Muscle of back (tissue), 3 donors: ENCODE measurements at regions not wholly inside any gene's neighbourhood (a gene's known extent, or its start where the extent isn't known, plus 50 kb on each side); places are given as distances from the start of the nearest gene placed in this dataset.

ENCODE experiments used
- DNase-seq, 3 donors: peaks; one replicate each; pipeline versions ENCODE4 v3.0.0 to v3.0.0-alpha.2; 2013

DNA sequence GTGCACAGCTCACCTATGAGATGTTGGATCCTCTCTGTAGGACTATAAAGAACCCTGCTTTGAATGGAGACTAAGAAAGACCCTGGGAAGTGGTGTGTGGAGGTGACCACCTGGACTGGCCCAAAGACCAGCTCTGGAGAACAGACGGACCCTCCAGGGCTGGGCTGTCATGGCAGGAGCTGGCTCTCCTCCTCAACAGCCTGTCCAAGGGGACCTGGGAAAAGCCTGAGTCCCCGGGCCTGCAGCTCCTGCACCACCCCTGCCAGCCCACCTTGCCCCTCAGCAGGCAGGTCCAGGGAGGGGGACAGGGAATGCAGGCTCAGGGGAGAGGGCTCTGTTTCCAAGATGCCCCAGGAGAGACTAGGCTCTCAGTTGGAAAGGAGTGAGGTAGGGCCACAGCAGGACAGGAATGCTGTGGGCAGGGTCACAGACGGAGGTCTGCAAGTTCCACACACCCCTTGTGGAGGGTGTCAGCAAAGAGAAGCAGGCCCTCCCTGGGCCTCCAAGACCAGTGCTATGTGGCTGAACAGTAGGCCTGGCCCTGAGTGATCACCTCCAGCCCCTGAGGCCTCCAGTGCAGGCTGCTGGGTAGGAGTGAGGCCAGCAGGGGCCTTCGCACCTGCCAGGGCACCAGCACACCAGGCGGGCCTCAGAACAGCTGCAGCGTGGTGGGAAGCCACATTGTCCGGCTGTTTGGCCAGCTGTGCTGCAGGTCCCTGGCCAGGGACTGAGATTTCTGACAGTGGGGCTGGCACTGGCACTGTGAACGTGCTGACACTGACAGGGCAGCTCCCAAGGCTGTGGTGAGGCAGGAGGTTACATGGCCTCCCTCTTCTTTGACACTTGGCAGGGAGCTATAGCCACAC, 86.4 kb upstream of the OTOS start:
- DNase-seq: peak in 1 of 3 donors; percentile 28

DNA sequence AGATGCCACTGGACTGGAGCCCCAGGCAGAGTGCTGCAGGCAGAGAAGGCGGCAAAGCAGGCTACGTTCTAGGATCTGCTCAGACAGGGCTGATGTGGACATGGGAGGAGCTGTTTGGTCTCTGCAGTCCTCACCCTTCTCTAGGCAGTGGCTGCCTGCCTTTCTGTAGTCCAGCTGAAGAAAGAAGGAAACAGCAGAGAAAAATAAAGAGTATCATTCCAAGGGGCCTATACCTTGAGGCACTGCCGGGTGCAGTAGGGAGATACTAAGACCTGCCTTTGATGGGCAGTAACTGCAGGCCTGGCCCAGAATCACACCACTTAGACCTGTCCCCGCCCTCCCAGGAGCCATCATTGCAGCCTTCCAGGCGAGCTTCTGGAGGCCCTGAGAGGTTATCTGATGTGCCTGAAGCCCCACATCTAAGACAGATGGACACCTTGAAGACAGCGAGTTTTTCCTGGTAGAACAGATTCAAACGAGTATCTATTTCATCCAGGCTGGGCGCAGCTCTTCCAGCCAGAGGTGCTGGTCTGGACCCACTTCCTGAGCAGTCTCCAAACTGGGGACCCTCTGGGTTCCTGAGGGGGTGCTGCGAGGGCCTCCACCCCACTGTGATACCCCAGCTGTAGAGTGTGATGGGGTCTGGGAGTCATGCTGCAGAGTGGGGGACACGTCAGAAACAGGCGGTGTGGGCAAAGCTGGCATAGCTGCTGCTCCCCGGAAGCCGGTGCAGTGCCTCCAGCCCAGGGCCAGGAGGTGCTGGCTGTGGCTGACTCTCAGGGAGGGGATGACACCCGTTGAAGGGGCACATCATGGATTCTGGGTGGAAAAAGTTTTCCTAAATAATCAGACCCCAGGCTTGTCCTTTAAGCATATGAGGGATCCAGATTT, 87.3 kb upstream of the OTOS start:
- no peak for DNase-seq

DNA sequence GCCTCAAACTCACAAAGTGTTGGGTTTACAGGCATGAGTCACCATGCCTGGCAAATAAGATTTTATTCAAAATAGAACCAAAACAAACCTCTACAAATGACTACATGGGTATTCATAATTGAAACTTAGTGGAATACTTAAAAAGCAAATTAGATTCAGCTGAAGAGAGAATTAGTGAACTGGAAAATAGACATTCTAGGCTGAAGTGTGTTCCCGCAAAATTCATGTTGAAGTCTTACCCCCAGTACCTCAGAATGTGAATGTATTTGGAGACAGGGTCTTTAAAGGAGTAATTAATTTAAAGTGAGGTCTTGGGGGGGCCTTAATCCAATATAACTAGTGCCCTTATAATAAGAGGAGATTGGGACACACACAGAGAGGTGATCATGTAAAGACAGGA, 88.5 kb upstream of the OTOS start:
- no peak for DNase-seq

DNA sequence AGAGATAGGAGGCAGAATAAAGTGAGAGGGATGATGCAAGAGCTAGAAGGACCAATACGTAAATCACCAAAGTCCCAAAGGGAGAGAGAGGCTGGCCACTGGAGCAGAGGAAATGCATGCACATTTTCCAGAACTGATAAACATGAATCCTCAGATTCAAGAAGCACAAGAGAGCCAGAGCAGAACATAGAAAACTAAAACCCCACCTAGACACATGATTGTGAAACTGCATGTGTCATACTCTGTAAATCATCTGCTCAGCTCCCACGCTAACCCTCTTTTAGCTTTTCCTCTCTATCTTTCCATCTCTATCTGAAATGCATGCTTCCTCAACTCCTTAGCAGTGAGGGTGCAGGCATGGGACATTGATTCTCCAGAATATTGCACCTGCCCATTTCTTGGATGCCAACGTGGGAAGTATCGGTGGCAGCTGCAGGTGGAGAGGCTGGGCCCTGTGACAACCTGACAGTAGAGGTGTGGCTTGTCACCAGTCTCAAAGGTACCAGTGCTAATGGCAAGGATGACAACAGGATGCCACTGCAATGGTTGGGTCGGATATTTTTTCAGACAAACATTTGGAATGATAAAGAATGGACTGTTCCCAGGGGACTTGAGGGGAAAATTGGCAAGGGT, 89.3 kb upstream of the OTOS start:
- DNase-seq: no peak

DNA sequence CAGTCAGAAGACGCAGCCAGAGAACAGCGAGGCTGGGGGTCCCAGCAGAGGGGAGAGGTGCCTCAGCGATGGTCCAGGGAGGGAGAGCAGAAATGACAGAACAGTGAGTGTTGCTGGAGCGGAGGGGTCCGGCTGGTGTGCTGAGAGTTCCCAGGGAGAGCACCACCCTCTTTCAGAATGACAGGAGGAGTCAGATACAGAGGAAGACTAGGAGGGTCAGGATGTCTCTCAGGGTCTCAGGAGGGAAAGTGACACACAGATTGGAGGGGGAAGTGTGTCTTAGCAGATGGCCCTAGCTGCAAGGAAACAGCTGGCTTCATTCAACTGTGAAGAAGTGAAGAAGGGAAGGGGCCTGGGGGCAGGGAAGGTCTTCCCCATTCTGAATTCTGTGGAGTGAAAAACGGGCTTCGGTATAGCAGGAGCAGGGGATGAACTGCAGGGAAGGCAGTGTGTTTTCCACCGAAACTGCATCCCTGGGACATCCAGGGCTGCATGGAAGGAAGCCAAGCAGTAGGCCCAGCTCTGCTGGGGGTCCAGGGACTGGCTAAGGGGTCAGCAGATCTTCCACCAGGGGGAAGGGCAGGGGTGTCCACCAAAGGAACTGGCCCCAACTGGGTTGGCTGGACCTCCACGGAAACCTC, 90.0 kb upstream of the OTOS start:
- no peak for DNase-seq

DNA sequence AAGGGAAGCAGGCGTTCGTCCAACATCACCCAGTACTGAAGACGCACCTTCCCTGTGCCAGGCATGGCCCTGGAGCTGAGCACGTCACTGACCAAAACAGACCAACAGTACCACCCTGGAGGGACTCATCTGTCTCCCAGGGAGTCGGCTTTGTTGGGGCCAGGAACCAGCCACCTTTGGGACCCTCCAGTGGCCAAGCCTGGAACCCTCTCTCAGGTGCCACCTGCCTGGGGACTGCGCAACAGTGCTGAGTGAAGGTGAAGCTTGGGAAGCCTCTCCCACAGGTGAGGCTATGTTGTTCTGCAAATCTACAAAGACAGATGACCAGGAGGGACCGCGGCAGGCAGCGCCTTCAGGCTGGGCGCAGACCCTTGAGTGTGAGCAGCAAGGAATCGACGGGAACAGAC, 91.4 kb upstream of the OTOS start:
- DNase-seq: no peak

DNA sequence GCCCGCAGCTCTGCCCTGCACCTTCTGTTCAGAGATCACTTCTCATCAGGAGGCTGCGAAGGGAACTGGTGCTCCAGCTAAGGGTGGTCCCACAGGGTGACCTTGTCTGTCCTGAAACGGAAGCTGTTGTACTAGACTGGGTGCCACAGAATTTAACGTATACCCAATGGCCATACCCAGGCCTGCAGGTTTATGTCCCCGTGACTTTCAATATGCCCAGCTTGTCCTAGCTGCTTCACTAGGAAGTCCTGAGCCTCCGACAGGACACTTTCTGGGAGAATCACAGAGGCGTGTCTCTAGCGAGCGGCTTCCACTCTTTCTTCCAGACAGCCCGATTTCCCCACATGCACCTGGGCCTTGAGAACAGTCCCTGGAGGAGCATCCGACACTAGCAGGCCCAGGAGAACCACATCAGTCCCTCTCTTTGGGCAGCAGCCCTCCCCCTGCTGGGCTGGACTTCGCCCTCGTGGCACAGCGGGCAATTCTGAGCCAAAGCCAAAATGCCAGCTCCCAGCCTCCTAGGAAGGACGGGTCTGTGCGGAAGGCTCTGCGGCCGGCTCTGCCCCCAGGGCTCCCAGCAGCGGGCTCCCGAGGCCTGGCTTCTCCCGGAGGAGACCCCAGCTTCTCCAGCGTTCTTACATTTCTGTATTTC, 91.9 kb upstream of the OTOS start:
- DNase-seq: no peak

DNA sequence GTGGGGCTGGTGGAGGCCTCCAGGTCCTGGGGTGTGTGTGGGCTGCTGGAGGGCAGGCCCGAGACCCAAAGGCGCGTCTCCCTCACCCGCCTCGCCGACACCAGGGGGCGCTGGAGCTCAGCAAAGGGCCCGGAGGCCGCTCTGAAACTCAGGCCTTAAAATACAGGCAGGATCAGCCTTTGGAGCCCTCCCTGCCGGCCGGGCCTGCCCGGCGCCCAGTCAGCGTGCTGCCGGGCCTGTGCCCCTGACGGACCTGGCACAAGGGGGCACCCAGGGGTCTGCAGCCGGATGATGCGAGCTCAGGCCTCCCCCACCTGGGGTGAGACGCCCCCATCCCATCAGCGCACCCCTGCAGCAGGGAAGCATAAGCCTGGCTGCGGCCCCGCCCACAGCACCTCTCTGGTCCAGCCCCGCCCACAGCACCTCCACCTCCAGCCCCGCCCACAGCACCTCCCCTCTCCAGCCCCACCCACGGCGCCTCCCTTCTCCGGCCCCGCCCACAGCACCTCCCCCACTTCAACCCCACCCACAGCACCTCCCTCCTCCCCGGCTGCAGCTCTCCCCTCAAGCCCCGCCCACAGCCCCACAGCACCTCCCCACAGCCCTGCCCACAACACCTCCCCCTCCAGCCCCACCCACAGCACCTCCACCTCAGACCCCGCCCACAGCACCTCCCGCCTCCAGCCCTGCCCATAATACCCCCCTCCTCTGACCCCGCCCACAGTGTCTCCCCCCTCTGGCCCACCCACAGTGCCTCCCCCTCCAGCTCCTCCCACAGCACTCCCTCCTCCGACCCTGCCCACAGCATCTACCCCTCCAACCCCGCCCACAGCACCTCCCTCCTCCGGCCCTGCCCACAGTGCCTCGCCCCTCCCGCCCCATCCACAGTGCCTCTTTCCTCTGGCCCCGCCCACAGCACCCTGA, 92.8 kb upstream of the OTOS start:
- peak; percentile 54 to 88 (median 84) for DNase-seq

DNA sequence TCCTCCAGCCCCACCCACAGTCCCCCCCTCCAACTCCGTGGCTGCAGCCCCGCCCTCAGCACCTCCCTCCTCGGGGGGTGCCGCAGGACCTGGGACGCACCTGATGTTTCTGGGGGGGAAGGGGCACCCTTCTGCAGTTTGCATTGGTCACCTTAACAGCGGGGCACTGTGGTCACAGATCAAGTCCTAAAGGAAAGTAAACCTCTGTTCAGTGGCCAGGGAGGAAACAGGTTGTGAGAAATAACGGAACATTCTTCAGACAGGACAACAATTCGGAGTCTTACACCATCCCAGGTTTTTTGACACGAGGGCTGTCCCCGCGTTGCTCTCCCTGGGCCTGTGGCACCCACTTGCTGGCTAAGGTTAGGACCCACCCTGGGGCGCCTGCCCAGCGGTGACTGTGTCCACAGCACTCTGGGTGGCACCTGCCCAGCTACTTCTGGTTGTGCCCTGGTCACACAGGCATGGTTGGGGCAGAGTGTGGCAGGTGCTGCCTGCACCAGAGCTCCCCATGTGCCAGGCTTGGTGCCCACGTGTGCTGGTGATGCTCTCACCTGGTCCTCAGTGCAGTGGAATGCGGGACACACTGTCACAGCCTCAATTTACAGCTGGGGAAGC, 93.5 kb upstream of the OTOS start:
- DNase-seq: no peak

DNA sequence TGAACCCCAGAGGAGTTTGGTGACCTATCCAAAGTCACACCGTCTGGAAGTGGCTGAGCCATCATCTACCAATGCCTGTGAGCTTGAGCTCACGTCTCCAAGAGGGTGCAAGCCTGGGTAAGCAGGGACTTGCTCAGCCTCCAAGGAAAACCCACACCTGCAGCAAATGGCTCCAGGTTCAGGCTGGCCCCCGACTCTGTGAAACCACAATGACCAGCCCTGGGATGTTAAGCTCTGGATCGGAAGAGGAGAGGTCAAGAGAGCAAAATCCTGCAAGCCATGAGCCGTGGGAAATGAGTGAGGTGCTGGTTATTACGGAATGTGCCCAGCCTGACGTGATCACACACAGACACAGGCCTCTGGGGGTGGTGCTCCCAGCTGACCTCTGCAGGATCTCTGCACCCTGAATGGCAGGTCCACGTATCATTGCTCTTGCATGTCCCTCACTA, 94.1 kb upstream of the OTOS start:
- no peak for DNase-seq

DNA sequence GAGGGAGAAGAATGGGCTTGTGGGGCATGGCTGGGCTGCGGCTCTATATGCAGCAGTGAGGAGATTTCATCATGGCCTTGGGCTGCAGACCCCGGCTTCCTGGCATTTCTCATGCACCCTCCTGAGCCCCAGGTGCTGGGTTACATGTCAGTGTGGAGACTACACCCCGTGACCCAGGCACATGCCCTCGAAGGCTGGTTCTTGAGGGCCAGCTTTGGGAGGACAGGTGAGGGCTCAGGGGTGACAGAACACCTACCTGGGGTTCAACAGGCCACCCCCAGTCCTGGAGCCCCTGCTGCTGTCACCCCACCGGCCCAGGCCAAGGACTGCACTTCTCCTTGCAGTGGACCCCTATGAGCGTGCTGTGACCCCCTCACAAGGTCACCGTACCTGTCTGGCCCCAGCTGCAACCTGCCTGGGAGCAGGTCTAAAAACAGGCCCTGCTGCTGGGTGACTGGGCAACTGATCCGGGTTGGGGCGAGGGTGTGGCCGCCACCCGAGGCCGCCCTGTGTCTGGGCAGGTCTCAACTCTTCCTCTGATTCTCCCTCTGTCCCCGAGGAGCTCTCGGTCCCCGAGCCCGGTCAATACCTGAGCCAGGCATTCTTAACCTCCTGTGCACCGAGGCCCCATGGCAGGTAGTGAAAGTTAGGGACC, 94.8 kb upstream of the OTOS start:
- no peak for DNase-seq

DNA sequence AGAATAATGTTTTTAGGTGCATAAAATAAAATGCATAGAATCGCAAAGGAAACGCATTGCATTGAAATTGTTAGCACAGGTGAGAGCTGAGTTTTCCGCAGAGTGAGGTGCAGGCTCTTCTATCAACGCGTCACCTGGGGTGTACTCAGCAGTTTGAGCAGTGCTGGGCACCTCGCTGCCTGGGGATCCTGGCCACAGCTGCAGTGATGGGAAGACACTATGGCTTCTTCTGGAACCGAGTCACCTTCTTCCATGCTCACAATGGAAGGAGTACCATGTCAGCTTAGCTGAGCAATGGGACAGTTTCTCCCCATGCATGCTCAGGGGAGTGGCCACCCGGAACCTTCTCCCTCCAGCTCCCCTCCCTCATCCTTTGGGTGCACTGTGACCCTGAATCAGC, 95.4 kb upstream of the OTOS start:
- no peak for DNase-seq

DNA sequence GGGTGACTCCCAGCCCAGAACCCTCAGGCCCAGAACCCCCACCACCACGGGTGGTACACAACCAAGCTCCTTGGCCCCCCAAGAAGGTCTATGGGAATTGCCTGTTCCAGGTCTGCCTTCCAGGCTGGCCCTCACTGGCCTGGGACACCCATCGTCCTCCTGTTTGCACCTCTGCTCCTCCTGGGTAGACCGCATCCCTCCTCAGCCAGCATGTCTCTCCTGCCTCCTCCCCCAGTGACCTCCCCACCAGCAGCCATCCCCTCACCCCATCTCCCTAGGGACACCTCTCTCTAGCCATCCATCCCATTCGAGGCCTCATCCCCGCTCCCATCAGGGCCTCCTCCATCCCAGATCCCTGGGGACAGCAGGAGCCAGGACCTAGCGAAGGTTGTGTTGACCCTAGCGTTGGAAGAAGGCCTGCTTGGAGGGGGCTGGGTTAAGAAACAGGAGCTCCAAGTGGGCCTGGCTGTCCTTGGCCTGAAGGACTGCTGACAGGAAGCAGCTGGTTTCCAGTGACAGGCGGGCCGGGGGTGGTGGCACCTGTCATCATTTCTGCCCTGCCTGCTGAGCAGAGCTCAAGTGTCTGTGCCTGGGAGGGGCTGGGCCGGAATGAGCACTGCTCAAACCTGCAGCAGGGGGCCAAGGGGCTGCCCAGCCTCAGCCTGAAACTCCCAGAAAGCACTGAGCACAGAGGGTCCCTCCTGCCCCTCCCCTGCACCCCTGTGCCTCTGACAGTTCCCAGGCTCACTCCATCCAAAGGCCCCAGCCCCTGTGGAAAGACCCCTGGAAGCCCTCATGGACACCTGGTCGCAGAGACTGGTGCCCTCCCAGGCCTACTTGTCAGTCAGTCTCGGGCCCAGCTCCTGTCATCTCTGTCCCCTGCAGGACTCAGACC, 96.0 kb upstream of the OTOS start:
- DNase-seq: peak; percentile 65 to 79 (median 77)

DNA sequence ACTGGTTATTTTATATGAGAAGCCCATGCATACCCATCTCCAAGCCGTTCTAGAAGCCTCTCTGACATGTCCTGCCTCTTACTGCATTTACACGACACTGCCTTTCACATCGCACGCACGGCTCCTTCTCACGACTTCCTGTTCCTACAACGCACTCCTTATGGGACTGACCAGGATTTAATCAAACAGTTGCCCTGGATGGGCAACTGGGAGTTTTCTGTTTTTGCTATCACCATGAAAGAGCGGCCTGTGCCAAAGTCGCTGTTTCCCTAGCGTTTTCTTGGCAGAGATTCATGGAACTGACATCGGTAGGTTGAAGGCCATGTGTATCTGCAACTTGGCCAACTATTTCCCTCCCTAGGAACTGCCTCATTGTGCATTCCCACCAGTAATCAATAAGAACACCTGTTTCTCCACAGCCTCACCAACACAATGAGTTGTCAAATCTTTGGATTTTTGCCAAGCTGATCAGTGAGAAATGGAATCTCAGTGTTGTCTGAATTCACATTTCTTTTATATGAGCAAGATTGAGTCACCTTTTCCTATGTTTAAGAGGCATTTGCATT, 97.2 kb upstream of the OTOS start:
- DNase-seq: no peak

DNA sequence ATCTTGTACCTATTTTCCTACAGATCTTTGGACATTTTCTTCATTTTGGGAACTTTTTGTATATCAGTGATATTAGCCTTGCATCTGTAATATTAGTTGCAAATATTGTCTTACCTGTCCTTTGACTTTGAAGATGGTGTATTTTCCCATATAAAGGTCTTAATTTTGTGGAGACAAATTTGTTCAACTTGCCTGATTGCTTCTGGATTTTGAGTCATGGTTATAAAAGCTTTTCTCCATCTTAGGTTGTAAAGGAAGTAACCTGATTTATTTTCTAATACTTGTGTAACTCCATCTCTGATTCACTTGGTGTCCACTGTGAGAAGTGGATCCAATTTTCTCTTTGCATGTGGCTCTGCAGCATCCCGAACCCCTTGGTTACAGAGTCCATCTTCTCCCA, 97.7 kb upstream of the OTOS start:
- no peak for DNase-seq

DNA sequence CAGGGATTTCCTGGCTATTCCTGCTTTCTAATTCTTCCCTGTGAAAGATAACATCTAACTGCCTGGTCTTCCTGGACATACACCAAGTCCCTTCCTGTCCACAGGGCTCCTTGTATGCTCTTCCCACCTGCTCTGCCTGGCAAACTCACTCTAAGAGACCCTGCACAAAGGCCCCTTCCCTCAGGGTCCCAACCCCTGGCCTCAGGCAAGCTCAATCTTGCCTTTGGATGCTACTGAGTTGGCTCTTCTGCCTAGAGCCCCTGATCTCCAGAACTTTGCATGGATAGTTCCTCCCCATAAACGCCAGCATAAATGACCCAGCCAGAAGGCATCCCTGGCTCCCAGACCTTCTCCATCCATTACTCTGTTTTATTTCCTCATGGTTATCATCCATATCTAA, 98.3 kb upstream of the OTOS start:
- no peak for DNase-seq

DNA sequence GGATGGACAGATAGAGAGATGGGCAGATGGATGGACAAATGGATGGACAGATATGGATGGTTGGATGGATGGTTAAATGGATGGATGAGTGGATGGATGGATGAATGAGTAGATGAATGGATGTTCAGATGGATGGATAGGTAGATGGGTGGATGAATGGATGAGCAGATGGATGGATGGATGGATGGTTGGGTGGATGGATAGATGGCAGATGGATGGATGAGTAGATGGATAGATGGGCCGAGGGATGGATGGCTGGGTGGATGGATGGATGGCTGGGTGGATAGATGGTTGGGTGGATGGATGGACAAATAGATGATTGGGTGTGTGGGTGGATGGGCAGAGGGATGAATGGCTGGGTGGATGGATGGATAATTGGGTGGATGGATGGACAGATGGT, 98.9 kb upstream of the OTOS start:
- DNase-seq: no peak
